GM21526 (cell line): ENCODE measurements at regions not wholly inside any gene's neighbourhood (a gene's known extent, or its start where the extent isn't known, plus 50 kb on each side); places are given as distances from the start of the nearest gene placed in this dataset.

ENCODE experiments used
- ATAC-seq: cut with Tn5 transposase; IDR thresholded peaks from one replicate; pipeline ENCODE4 v1.9.1; 2021; ENCODE audit warnings: moderate library complexity; ENCODE audit not compliant: unreplicated experiment, low FRiP score

DNA sequence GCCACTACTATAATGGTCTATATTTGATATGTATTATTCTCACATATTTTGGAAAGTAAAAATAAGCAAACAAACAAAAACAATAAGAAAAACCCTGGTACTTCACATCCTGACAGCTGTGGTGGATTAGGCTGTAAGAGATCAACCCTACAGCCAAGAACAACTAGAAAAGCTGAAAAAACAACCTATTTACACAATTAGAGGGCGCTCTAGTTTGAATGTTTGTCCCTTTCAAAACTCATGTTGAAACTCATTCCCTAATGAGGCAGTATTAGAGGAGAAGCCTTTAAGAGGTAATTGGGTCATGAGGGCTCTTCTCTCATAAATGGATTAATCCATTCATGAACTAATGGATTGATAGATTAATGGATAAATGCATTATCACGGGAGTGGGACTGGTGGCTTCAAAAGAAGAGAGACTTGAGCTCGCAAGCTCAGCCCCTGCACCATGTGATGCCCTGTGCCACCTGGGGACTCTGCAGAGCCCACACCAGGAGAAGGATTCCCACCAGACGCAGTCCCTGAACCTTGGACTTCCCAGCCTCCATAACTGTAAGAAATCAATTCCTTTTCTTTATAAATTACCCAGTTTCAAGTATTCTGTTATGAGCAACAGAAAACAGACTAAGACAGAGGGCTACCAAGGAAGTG is 733.9 kb upstream of the ARGLU1 start:
- no peak for ATAC-seq

DNA sequence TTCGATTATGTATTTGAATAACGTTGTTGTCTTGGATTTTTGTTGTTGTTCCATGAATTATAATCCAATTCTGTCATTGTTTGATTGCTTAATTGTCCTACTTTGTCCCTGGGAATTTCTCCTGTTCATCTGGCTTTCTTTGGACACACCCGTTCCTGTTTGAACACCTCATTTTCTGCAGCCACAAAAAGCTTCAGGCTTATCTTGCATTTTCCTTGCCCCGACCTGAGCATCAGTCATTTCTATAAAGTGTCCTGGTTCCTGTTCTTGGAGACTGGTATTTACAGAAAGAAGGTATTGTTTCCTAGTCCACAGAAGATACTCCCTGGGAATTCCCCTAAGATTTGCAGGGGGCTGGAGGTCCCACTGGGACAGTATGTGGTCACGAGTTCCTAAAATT is 731.8 kb upstream of the ARGLU1 start:
- no peak for ATAC-seq

DNA sequence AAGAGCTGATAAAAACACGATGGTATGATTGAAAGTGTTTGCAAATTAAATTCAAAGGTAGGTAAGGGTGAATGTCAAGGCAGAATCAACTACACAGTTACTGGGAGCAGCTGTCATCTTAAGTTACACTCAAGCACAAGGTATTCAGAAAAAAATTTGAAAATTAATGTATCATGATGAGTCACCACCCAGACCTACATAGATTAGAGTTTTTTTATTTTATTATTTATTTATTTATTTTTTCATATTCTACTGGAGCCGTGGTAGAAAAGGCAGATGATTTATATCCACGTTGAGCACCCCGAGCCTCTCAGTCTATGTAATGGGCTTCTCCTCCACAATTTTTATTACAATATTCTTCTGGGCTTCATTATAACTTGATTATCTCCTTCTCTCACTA is 728.9 kb upstream of the ARGLU1 start:
- no peak for ATAC-seq

DNA sequence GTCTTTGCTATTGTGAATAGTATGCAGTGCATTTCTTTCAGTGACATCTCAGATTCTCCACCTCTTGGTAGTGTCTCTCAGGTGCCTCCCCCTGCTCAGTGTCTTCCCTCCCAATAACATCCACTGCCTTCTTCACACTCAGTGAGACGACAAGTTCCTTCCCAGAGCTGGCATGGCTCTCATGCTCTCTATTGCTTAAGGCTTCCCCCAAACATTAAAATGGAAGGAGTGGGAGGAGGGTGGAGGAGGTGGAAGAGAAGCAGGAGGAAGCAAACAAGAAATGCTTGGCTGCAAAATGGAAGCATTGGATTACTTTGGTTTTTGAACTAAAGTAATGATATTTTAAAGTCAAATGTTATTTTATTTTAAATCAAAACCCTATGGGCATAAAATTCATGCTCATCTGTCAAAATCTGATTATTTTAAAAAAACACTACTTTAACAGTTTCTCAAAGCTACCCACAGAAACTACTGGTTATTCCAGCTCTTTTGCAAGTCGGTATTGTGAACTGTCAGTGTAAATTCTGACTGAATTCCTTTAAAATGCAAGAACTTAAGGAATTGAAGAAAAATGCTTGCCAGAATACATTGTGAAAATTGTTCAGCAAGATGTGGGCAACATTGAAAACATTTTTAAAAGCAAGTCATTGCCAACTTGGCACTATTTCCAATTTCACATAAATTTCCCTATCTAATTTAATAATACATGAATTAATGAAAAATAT is 727.6 kb upstream of the ARGLU1 start:
- no peak for ATAC-seq

DNA sequence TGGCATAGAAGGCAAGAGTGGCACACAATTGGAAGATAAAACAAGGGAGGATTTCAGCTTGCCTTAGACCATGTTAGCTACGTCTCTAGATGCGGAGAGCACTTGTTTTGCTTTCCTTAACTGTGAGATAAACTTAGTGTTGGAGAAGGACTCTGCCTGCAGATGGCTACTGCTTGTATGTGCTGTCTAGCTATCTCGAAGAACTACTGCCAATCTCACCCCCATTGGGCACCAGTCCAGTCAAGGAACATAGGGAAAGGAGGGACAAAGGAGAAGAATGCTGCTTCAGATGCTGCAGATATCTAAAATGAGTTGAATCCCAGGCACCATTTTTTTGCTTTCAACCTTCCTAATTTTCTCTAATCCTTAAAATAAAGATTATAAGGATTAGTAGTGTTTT is 726.0 kb upstream of the ARGLU1 start:
- ATAC-seq = no peak

DNA sequence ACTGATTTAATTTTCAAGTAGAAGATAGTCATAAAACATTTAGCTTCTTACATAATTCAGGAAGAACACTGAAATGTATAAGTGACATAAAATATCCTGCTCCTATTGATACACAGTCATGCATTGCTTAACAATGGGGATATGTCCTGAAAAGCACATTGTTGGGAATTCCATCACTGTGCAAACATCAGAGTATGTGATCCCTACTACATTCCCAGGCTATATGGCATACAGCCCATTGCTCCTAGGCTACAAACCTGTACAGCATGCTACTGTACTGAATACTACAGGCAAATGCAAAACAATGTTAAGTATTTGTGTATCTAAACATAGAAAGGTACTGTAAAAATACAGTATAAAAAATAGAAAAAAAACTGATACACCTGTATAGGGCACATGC is 723.9 kb upstream of the ARGLU1 start:
- no peak for ATAC-seq

DNA sequence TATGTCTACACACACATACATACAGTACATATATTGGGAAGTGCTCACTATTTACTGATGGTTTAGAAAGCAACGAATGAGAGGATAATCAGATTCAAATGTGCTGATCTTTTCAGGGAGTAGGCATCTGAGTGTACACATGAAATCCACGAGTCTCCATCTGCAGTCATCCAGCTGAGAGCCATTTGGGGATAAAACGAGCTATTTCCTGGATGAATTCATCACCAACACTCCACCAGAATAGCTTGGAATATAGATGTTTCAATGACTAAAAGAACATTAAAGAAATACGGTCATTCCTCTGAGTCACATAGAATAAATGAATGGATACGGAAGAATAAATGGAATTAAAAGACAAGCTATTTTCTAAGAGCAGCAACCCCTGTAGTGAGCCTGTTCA is 721.6 kb upstream of the ARGLU1 start:
- no peak for ATAC-seq

DNA sequence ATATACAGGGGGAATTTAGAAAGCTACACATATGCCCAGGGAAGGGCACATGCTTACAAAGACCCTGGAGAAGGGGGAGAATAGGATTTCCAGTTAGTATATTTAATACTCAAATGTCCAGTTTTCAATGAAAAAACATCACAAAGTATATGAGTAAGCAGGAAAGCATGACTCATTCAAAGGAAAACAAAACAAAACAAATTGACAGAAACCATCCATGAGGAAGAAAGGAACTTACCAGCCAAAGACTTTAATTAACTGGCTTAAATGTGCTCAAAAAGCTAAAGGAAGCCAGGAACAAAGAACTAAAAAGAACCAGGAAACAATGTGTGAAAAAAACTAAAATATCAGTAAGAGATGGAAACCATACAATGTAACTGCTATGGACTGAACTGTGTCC is 716.2 kb upstream of the ARGLU1 start:
- ATAC-seq = no peak

DNA sequence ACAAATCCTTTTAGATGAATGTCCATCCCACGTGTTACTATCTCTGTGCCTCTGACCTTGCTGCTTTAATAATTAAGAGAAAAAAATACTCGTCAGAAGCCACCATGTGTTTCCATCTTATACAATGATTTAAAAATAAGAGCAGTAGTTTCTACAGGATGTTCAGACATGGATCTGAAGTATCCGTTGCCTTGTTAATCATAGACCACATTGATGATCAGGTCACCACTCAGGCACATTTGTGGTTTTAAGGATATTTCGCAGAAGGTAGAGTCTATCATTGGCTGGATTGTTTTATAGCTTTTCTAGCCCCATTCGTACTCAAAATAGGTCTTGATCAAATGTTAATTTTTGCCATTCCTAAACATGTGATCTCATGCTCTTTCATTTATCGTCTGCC is 710.0 kb upstream of the ARGLU1 start:
- no peak for ATAC-seq

DNA sequence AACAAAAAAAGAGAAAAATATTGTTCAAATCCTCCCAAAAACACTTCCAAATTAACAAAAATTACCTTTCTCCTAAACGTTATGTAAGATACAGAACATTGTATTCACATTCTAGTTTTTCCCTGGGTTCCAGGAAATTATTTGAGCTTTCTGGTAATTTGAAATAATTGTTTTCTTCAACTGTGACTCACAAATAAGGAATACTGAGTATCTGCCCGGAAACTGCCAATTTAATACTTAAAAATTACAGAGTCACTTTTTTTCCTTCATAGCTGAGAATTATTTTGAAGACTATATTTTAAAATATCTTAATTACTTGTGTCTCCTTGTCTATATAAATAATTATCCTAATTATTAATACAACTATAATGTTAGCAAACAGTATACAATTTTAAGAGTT is 709.0 kb upstream of the ARGLU1 start:
- ATAC-seq = no peak

DNA sequence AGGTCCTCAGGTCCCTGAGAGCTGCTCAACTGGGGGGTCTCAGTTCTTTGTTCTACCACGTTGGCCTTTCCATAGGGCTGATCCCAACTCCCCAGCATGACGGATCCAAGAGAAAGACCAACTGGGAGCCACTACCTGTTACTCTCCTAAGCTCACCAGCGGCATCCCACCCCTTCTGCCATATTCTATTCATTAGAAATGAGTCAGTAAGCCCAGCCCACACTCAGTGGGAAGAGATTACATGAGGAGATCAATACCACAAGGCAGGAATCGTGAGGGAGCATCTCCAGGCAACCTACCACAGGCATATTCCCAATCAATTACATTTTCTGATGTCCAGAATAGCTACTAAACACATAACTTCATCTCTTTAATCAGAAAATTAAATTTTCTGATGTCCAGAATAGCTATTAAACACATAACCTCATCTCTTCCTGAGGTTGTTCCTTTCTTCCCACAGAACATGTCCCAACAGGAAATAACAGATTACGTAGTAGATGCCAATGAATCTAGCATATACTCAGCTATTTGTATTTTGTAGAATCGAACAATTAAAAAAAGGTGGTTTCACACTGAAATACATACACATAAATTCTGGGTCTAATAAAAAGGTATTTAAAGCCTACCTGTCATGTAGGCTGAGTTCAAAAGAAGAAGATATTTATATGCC is 708.1 kb upstream of the ARGLU1 start:
- ATAC-seq = no peak

DNA sequence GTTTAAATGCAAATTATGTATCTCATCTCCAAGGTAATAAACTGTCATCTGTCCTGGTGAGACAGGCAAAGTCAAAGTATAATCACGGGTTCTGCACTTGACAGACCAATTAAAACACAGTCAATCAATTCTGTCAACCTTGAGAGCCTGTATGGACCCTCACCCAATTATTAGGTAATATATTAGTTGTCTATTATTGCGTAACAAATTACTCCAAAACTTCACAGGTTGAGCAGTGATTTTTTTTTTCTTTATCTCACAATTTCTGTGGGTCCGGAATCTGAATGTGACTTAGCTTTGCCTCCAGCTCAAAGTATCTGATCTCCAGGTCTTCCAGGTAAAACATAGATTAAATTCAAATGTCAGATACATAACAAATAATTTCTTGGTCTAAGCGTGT is 707.4 kb upstream of the ARGLU1 start:
- ATAC-seq = no peak

DNA sequence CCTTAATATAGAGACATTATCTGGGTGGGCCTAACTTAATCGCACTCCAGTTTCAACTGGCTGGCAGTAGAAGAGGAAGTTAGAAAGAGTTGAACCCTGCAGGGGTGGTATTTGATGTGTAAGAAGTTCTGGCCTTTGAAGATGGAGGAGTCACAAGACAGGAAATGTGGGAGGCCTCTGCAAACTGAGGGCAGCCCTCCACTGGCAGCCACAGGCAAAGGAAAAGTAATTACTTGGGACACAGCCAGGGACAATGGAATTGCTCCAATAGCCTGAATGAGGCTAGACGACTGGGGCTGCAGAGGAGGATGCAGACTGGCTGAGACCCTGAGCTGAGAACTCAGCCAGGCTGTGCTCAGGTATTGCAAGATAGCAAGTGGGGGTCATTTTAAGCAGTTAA is 703.3 kb upstream of the ARGLU1 start:
- ATAC-seq = no peak

DNA sequence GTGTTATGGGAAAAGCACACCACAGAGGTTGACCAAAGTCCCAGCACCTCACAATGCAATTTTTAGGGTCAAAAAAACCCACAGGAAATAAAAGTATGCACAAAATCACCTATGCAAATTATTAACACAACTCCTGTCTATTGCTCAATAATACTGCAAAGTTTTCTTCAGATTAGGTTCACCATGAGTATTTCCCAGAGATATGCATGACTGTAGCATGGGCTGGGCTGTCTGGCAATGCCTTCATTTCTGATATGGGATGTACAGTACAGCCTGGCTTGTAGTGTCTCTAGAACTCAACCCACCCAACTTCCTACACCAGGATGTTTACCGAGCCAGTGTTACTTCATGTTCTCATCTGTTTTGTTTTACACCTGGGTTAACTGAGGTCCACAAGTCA is 698.7 kb upstream of the ARGLU1 start:
- ATAC-seq = no peak

DNA sequence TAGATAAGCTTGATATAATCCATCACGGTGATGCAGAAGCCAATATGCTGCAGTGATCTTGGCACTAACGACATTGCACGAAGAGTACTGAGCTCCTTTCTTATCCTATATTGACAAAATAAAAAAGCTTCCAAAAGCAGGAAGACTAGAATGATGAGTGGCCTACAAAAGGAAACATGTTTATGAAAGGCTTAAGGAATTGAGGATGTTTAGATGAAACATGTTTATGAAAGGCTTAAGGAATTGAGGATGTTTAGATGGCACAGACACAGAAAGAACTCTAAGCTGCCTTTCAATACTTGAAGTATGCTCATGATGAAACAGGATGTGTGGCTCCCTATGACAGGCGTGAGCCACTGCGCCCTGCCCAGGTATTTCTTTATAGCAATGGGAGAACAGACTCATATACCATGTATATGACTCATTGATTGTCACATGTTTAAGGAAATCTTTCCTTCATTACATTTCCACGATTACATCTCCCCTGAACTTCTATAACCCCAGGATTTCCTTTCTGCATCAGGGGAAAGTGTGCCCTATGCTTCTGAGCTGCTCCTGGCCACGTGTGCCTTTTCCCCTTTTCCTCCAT is 690.8 kb upstream of the ARGLU1 start:
- no peak for ATAC-seq

DNA sequence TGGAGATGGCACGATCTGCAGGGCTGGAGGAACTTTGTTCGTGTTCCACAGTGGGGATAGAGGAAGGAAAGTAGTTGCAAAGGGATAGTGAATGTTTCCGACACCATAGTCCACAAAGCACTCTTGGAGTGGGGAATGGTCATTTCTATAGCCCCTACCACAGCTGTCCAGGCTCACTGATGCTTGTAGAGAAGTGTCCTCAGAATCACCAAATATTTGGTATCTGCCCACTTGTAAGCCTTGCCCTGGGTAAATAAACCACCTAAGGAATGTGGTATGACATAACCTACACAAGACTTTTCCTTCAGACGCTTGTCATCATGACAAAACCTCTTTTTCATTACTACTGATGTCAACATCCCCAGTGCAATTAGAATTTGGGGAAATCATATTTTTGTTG is 686.5 kb upstream of the ARGLU1 start:
- no peak for ATAC-seq

DNA sequence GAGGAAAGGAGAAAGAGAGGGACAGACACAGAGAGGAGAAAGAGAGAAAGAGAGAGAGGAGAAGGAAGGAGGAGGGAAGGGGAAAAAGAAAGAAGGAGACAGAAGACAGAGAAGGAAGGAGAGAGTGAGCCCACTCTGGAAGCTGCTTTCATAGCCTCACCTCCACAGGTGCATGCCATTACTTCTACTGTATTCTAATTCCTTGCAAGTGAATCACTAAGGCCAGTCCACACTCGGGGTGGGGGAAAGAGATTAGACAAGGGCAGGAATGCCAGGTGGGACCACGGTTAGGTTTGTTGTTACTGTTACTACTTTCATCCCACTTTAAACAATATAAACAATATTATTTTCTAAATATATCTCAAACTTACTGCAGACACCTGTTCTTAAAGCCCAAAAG is 684.5 kb upstream of the ARGLU1 start:
- ATAC-seq = no peak

DNA sequence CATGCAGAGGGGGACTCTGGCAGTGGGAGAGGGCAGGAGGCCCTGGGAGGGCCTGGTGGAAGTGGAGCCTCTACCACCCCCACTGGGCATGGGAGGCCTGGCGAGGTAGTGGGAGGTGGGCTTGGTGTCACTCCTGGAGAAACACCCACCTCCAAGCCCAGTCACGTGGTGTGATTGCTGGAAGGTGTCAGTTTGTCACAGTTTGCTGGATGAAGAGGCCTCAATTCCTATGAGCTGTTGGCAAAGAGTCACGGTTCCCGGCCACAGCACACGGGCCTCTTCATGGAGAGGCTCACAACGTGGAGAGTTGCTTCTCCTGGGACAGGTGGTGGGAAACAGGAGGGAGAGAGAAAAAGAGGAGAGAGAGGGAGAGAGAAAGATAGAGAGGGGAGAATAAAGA is 684.1 kb upstream of the ARGLU1 start:
- ATAC-seq = no peak

DNA sequence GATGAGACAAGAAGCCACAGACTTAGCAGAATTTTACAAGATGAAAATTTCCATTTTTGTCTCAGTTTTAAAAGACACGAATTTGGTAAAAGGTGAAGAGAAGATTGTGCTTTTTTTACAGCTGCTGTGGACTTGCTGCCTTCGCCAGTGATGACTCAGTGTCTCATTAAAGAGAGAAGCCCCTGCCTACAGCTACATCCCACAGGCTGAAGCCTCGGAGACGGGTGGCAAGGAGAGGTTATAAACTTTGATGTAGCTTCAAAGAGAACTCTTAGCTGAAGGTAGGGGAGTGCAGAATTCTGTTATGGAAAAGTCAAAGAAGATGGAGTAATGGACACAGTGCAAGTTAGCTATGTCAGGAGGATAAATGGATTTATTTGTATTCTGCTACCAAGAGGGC is 683.4 kb upstream of the ARGLU1 start:
- no peak for ATAC-seq

DNA sequence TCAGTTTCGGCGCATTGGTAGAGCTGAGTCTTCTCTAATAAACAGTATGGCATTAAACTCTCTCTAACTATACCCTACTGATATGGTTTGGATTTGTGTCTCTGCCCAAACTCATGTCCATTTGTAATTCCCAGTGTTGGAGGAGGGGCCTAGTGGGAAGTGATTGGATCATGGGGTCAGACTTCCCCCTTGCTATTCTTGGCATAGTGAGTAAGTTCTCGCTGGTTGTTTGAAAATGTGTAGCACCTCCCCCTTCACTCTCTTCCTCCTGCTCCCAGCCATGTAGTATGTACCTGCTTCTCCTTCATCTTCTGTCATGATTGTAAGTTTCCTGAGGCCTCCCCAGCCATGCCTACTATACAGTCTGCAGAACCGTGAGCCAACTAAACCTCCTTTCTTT is 682.7 kb upstream of the ARGLU1 start:
- ATAC-seq = no peak

DNA sequence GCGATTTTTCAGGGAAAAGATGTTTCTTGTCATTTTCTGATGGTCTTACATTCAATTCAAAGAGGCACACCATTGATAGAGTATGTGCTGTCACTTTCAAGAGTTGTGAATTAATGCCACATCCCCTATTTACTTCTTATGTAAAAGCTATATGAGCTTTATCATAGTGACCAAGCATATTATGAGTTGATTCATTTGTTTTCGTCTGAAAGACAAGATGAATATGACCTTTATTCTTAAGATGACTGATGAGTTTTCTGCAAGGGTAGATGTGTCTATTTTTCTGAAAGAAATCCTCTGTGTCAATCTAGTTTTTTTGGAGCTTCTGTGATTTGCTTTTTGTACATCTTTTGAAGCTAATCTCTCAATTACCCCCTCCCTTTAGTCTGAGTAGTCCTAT is 676.3 kb upstream of the ARGLU1 start:
- no peak for ATAC-seq

DNA sequence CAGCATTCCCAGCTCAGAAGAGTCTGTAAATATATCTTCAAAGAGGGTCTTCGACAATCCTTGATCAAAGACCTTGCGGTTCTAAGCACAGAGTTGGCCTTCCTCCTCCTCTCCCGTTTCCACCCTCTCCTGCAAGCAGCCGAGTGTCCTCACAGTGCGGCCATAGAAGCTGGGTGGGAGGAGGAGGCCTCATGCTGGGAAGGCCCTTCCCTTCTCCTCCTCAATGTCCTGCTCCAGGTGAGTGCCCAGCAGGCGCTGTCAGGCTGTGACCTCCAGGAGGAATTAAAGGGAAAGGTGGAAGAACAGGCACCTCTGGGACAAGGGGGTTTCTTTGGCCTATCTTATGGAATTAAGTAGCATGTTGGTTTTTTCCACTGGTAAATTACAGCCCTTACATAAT is 674.2 kb upstream of the ARGLU1 start:
- ATAC-seq = no peak
